ENCODE measurements at regions not wholly inside any gene's neighbourhood (a gene's known extent, or its start where the extent isn't known, plus 50 kb on each side); places are given as distances from the start of the nearest gene placed in this dataset.
"Not testable (repeated sequence)": the region's sequence is repeated elsewhere in the genome, so short reads cannot be mapped to it uniquely, and the experiment has no call there.

GRCh38 chr2:194926873-194927272 lies 730.2 kb upstream of the SLC39A10 start:
- no peak for DNase-seq

DNA sequence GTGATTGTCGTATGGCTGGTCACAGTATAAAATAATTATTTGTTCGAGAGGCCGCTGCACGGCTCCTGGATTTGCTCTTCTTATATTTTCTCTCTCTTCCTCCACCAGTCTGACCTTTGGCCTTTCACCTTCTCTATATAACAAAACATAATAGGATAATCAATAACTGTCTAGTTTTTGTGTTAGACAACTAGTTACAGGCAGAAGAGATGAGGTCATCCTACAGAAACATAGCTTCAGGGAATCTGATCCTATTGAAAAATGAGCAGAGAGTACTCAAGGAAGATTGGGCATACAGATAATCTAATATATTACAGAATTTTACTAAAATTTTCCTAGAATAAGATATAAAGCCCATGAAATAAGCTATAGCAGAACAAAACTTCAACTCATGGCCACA lies 731.3 kb upstream of the SLC39A10 start:
- no peak for DNase-seq

- DNase-seq, result no peak
Observed at GRCh38 chr2:194917519-194917918, 739.5 kb upstream of the SLC39A10 start.

GRCh38 chr2:194915485-194915884 lies 741.5 kb upstream of the SLC39A10 start:
- no peak for DNase-seq

DNA sequence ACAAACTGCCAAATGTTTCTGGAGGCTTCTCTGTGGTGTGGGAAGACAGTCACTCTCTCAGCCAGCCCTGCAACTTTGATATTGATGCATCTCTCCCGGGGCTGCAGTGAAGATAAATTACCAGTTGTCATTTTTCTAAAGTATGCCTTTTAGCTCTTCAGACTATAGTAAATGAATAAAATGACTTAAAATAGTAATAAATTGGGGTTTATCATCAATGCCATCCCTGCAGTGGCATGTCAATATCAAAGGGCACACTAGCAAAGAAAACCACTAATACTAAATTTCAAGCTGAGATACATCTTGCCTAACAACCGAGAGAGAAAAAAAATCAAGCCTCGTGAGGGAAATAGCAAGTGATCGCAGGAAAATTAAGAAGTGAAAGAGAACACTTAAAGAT lies 749.5 kb upstream of the SLC39A10 start:
- DNase-seq, result no peak

DNA sequence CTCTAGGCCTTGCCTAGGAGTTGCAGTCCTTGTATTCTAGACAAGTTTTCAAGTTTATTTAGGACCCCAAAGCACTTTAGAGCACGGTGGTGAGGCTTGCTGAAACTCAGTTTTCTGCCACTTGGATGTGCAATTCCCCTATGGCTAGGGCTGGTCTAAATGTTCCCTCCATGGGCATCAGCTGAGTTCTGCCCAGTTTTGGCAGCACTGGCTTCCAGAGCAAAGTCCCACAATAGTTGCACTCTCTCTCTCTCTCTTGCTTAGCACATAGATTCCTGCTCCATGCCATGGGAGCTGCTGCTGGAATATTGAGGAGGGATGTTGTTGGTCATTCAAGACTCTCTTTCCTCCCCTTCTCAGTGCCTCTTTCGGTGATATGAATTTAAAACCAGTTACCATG lies 760.2 kb upstream of the SLC39A10 start:
- DNase-seq, result no peak

DNA sequence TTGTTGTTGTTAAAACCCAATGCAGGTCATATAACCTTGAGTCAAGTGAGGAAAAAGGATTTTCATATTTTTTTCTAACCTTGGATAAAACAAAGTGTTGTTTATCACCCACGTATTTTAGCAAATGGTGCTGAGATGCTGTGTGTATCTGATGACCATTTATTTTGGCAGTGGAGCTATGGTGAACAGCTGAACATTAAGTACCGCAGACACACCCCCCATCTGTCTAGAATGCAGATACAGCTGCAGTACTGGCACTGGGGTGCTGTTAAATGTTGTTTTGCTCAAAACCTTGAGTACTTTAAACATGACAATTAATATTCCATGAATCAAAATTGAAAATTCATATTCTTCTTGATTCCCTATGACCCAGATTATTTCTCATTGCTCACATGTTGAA lies 773.3 kb upstream of the SLC39A10 start:
- DNase-seq, result no peak

GRCh38 chr2:194870974-194871535 lies 786.0 kb upstream of the SLC39A10 start:
- DNase-seq, result no peak

DNA sequence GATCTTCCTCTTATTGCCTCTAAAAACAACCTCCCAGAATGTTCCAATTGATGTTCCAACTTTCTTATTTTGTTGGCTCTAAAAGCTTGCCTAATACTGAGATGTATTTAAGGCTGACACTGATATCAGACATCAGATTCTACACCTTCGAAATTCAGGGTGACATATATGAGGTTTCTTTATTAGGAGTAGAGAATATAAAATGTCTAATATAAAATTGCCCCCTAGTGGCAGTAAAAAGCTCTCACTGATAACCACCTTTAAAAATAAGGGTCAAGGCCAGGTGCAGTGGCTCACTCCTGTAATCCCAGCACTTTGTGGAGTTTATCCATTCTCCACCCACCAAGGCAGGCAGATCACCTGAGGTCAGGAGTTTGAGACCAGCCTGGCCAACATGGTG lies 789.7 kb upstream of the SLC39A10 start:
- DNase-seq, result peak; percentile 8

GRCh38 chr2:194854941-194855340 lies 802.1 kb upstream of the SLC39A10 start:
- DNase-seq, result no peak

DNA sequence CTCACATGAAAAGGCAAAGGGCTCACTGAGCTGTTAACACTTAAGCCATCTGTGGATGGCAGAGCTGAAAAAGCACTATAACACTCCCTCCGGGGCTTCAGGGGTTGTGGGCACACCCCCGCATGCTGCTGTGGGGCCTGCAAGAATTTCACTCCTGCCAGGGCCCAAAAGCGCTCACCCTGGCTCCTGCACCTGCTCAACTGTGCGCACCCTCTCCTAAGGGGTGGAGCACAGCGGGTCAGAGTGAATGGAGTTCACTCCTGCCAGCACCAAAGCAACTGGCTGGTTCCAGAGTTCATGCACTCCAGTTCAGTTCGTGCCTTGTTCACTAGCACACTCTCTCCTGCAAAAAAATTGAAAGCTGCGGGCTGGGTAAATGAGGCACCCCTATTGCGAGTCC lies 814.2 kb upstream of the SLC39A10 start:
- DNase-seq, result no peak

DNA sequence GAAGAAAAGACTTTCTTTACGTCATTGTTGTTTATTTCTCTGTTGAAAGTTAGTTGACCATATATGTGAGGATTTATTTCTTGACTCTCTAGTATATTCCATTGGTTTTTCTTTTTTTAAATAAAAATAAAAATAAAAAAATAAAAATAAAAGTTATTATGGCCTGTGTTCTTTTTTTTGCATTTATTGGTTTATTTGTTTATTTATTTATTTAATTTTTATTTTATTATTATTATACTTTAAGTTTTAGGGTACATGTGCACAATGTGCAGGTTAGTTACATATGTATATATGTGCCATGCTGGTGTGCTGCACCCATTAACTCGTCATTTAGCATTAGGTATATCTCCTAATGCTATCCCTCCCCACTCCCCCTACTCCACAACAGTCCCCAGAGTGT lies 822.7 kb upstream of the SLC39A10 start:
- DNase-seq, result not testable (repeated sequence)

GRCh38 chr2:194826241-194826640 lies 830.8 kb upstream of the SLC39A10 start:
- peak; percentile 72 for DNase-seq

DNA sequence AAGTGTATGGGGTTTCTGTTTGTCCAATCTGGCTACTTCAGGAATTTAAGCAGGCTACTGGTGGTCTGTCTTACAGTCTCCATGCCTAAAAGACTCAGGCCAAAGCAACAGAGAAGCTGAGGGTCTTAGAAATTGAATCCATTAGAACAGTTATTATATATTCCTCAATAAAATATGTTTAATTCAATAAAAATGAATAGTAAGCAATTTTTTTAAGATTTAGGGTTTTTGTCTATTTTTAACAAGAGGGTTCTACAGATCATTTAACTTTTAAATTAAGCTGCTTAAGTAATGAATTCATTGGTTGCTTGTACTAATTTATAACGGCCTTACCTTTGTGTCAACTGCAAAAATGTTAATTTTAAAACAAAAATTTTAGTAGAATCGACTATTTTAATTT lies 832.6 kb upstream of the SLC39A10 start:
- no peak for DNase-seq

GRCh38 chr2:194822657-194823056 lies 834.4 kb upstream of the SLC39A10 start:
- DNase-seq, result no peak

DNA sequence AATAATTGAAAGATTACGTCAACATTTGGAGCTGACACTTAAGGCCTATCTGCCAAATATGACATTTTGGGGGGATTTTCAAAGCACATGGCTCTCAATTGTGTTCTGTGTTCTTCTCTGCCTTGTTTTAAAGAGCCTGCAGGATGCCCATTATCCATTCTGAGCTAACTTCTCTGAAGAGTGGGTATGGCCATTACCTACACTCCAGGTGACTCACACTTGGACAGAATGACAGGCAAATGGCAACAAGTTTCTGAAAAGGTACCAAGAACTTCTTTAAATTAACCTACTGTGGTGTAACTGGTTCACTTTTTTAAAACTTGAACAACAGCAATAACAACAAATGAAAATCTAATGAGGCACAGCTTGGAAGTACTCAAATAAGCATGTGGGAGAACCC lies 834.9 kb upstream of the SLC39A10 start:
- DNase-seq, result no peak

GRCh38 chr2:194819367-194819766 lies 837.7 kb upstream of the SLC39A10 start:
- DNase-seq, result peak; percentile 17

GRCh38 chr2:194815475-194815874 lies 841.6 kb upstream of the SLC39A10 start:
- DNase-seq, result peak; percentile 16

DNA sequence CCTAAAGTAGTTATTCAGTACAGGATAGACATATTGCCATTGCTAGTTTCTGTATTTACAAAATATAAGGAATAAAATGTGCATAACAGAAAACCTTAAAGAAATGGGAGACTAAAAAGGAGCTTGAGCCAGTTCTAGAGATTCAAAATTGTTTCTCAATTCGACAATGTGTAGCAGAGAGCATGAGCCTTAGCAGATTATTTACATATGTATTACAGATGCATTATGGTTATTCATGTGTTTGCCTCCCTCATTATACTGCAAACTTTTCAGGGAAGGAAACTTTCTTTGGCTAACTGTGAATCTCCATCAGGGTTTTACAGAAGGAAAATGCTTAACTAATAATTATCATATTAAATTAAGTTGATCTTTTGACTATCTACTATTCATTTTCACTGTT lies 854.4 kb upstream of the SLC39A10 start:
- no peak for DNase-seq

DNA sequence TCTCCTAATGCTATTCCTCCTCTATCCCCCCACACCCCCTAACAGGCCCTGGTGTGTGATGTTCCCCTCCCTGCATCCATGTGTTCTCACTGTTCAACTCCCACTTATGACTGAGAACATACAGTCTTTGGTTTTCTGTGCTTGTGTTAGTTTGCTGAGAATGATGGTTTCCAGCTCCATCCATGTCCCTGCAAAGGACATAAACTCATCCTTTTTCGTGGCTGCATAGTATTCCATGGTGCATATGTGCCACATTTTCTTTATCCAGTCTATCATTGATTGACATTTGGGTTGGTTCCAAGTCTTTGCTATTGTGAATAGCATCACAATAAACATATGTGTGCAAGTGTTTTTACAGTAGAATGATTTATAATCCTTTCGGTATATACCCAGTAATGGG lies 870.0 kb upstream of the SLC39A10 start:
- not testable (repeated sequence) for DNase-seq

DNA sequence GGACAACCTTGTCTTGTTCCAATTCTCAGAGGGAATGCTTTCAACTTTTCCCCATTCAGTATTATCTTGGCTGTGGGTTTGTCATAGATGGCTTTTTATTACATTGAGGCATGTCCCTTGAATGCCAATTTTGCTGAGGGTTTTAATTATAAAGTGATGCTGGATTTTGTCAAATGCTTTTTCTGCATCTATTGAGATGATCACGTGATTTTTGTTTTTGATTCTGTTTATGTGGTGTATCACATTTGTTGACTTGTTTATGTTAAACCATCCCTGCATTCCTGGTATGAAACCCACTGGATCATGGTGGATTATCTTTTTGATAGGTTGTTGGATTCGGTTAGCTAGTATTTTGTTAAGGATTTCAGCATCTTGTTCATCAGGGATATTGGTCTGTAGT lies 885.6 kb upstream of the SLC39A10 start:
- DNase-seq, result not testable (repeated sequence)

DNA sequence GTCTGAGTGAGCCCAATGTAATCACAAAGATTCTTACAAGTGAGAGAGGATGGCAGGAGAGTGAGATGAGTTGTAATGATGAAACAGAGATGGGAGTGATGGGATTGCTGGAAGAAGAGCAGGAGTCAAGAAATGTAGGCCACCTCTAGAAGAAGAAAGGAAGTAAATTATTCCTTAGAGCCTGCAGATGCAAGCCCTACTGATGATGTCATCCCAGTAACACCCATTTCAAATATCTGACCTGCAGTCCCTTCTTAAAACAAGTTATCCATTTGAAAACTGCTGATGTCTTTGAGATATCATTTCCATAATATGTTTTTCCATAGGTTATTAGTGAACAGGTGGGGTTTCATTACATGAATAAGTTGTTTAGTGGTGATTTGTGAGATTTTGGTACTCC lies 888.0 kb upstream of the SLC39A10 start:
- DNase-seq, result no peak

- DNase-seq, result no peak
Observed at GRCh38 chr2:194765723-194766122, 891.3 kb upstream of the SLC39A10 start.

DNA sequence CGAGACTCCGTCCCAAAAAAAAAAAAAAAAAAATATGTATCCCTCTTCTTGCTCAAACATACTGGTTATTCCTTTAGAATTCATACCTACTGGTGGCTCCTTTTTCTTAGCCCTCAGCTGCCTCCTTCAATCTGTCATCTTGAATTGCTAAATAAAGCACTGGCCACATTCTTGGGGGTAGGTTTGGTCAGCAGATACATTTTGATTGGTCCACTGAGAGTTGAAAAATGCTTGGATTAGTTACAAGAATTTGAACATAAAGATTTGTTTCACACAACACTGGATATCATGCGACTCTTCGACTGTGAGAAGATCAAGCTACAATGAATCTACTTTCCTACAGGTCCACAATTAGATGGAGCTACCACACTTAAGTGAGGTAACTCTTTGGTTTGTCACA lies 906.1 kb upstream of the SLC39A10 start:
- peak; percentile 66 for DNase-seq

DNA sequence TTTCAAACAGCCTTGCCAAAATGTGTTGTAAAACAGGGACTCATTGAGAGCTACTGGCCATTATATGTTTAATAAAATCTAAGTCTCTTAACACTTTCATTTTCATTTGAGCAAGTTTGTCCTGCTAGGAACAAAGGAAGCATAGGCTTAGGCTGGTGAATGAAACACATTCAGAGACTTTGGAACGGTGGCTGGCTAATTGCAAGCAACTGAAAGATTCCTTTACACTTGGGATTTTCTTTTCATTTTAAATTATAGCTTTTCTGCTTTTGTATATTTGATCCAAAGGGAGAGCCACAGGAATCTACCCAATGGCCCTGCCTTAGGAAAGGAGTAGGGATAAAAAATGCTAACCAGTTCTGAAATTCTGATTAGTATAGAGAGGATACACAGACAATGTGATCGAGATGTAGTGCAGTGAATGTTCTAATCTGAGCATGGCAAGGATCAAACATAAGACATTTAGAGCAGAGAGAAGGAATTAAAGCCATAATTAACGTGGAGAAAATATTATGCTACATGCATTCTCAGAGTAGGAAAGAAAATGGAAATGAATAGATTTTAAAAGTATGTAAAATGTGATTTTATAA lies 911.4 kb upstream of the SLC39A10 start:
- DNase-seq, result no peak

Measured in fibroblast of skin of back (primary cell).